ENCODE measurements at regions not wholly inside any gene's neighbourhood (a gene's known extent, or its start where the extent isn't known, plus 50 kb on each side); places are given as distances from the start of the nearest gene placed in this dataset.

DNA sequence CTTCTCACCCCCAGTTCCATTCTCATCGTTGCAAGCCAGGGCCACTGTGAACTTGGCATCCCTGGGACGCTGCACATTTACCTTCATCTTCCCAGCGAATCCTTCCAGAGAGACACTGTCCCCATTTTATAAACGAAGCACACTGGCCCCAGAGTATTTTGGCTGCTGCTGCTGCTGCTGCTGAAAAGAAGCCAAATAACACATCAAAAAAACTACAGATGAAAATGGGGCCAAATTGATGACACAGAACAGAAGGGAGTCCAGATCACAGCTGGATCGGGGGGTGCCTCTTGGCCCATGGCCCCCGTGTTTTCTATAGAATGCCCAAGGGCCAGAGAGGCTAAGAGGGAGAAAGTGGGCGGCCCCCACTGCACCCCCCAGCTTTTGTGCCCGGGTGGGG, 221.0 kb upstream of the IGF1R start:
- Histone ChIP-seq H3K4me2 (ENCODE audit: insufficient read depth, low read length) (no peak overlapping the region), H3K4me1 (replicated peaks in 1 of 2; ENCODE audit: control insufficient read depth in 2 of 2, insufficient read depth in 2 of 2, low read length in 2 of 2) (peaks cover 0 to 8% of the 10 kb centered on the region in 2 experiments; a peak in 2 of 5 replicates), H2AFZ (ENCODE audit: low read depth, low read length) (no peak overlapping the region), H3K4me3 (no peak overlapping the region), H3K9me3 (replicated peaks; ENCODE audit: control insufficient read depth, insufficient read depth, low read depth, low read length) (no peaks in the 10 kb centered on the region), H3K9me1 (ENCODE audit: control insufficient read depth, insufficient read depth, low read length) (no peaks in the 10 kb centered on the region), H3K27me3 (ENCODE audit: control insufficient read depth in 2 of 2, insufficient read depth in 2 of 2, low read length in 2 of 2) (peaks cover 2 to 21% of the 10 kb centered on the region in 2 experiments; a peak in 3 of 5 replicates), H3K9ac (ENCODE audit: insufficient read depth in 1 of 2, low read depth in 2 of 2, low read length in 2 of 2) (no peak overlapping the region), H3K27ac (ENCODE audit: extremely low read depth, low read depth, low read length) (no peak overlapping the region), H4K20me1 (replicated peaks; ENCODE audit: control insufficient read depth, insufficient read depth, low read length) (no peaks in the 10 kb centered on the region), H3K36me3 (ENCODE audit: control insufficient read depth, insufficient read depth, low read length) (no peaks in the 10 kb centered on the region), H3K79me2 (ENCODE audit: control insufficient read depth, insufficient read depth, low read length) (no peaks in the 10 kb centered on the region)
- no TSS peak for BruUV-seq (replicated peaks)
- 1% methylated on average over 8 of the region's 8 CpGs for WGBS (ENCODE audit: insufficient coverage, low coverage, missing lambda C conversion rate)
- in situ Hi-C loops (cut with MboI) (loop anchor here (5.0 kb wide), 1 partner anchor 520 kb away; no protein-coding TSS in a partner anchor), intact Hi-C loops (cut with micrococcal nuclease) (no loop called here)
- ChIA-PET CTCF (ENCODE audit: low intra/inter-chr PET ratio) (interaction anchor here (0.7 kb wide), 1 partner anchor 114 kb away, joined by 3 read pairs; no protein-coding TSS in a partner anchor), POLR2A (interaction anchor here (0.6 kb wide), 3 partner anchors 14 to 282 kb away, joined by 3 to 4 read pairs (median 3); no protein-coding TSS in a partner anchor)
- TF ChIP-seq ZNF324 (CRISPR knock-in tag; IDR thresholded peaks at IDR 0.05) (no peak), KHSRP (IDR thresholded peaks at IDR 0.05) (no peak), CREBBP (IDR thresholded peaks at IDR 0.05; ENCODE audit: low read depth, low read length) (no peak), MEF2D (tag; conservative IDR thresholded peaks at IDR 0.05; ENCODE audit: low read depth) (no peak)
- TF ChIP-seq, protein P1, sequence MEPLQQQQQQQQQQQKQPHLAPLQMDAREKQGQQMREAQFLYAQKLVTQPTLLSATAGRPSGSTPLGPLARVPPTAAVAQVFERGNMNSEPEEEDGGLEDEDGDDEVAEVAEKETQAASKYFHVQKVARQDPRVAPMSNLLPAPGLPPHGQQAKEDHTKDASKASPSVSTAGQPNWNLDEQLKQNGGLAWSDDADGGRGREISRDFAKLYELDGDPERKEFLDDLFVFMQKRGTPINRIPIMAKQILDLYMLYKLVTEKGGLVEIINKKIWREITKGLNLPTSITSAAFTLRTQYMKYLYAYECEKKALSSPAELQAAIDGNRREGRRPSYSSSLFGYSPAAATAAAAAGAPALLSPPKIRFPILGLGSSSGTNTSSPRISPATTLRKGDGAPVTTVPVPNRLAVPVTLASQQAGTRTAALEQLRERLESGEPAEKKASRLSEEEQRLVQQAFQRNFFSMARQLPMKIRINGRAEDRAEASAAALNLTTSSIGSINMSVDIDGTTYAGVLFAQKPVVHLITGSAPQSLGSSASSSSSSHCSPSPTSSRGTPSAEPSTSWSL (CRISPR knock-in tag; IDR thresholded peaks at IDR 0.05; ENCODE audit: borderline replicate concordance), result no peak
- no peak for FAIRE-seq
- no peak for DNase-seq (ENCODE audit: extremely low read depth in 1 of 4, low spot score in 3 of 4)
- ATAC-seq, result no peak
